ENCODE measurements at regions not wholly inside any gene's neighbourhood (a gene's known extent, or its start where the extent isn't known, plus 50 kb on each side); places are given as distances from the start of the nearest gene placed in this dataset.
"Not testable (repeated sequence)": the region's sequence is repeated elsewhere in the genome, so short reads cannot be mapped to it uniquely, and the experiment has no call there.

GRCh38 chr6:81933089-81933488, 180.6 kb upstream of the TENT5A start:
- DNase-seq (ENCODE audit: extremely low read depth, low read depth), result no peak

GRCh38 chr6:81932448-81932847, 180.0 kb upstream of the TENT5A start:
- DNase-seq (ENCODE audit: extremely low read depth, low read depth); H3K4me3 ChIP-seq (replicated peaks; ENCODE audit: low read depth, low read length): not testable (repeated sequence)

More at GRCh38 chr6:81933089-81933488, 180.6 kb upstream of the TENT5A start:
- TF ChIP-seq, protein P1, sequence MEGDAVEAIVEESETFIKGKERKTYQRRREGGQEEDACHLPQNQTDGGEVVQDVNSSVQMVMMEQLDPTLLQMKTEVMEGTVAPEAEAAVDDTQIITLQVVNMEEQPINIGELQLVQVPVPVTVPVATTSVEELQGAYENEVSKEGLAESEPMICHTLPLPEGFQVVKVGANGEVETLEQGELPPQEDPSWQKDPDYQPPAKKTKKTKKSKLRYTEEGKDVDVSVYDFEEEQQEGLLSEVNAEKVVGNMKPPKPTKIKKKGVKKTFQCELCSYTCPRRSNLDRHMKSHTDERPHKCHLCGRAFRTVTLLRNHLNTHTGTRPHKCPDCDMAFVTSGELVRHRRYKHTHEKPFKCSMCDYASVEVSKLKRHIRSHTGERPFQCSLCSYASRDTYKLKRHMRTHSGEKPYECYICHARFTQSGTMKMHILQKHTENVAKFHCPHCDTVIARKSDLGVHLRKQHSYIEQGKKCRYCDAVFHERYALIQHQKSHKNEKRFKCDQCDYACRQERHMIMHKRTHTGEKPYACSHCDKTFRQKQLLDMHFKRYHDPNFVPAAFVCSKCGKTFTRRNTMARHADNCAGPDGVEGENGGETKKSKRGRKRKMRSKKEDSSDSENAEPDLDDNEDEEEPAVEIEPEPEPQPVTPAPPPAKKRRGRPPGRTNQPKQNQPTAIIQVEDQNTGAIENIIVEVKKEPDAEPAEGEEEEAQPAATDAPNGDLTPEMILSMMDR (IDR thresholded peaks at IDR 0.05; ENCODE audit: low read depth, low read length, missing control alignments), result no peak
- no peak overlapping the region for H3K4me3 ChIP-seq (replicated peaks; ENCODE audit: low read depth, low read length)

DNA sequence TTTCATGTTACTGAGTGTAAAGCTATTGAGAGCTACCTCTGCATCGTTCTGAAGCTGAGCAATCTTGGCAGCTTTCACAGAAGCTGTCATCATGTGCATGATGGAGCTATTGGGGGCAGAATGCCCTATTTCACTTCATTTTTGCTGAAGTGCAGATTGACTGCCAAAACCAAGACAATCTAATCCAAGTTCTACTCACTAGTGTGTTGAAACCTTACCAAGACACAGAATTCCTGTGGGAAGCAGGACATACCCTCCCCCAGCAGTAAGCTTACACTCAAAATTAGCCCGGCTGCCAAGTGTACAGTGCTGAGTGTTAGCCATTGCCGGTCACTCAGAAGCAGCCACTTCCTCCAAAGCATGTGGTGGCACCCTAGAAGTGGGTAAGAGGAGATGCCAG, 177.3 kb upstream of the TENT5A start:
- TF ChIP-seq, protein P1 (IDR thresholded peaks at IDR 0.05; ENCODE audit: low read depth, low read length, missing control alignments), result no peak
- no peak overlapping the region for H3K4me3 ChIP-seq (replicated peaks; ENCODE audit: low read depth, low read length)
- DNase-seq (ENCODE audit: extremely low read depth, low read depth), result no peak

DNA sequence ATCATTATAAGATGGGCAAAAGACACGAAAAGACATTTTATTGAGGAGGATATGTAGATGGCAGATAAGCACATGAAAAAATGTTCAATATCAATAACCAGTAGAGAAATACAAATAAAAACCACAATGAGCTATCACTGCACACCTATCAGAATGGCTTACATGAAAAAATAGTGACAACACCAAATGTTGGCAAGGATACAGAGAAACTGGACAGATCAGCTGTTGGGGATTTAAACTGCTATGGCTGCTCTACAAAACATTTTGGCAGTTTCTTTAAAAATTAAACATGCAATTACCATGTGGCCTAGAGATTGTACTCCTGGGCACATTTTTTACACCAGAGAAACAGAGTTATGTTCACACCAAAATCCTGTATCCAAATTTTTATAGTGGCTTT, 172.7 kb upstream of the TENT5A start:
- TF ChIP-seq, protein P1 (IDR thresholded peaks at IDR 0.05; ENCODE audit: low read depth, low read length, missing control alignments), result no peak
- H3K4me3 ChIP-seq (replicated peaks; ENCODE audit: low read depth, low read length), result no peak overlapping the region
- no peak for DNase-seq (ENCODE audit: extremely low read depth, low read depth)

GRCh38 chr6:81909981-81910900, 157.8 kb upstream of the TENT5A start:
- DNase-seq (ENCODE audit: extremely low read depth, low read depth), result no peak
- no peak overlapping the region for H3K4me3 ChIP-seq (replicated peaks; ENCODE audit: low read depth, low read length)

GRCh38 chr6:81909162-81909561, 156.7 kb upstream of the TENT5A start:
- H3K4me3 ChIP-seq (replicated peaks; ENCODE audit: low read depth, low read length), result no peak overlapping the region
- TF ChIP-seq, protein P1 (IDR thresholded peaks at IDR 0.05; ENCODE audit: low read depth, low read length, missing control alignments), result no peak
- no peak for DNase-seq (ENCODE audit: extremely low read depth, low read depth)

More at GRCh38 chr6:81909981-81910900, 157.8 kb upstream of the TENT5A start:
- TF ChIP-seq, protein P1 (IDR thresholded peaks at IDR 0.05; ENCODE audit: low read depth, low read length, missing control alignments), result no peak

- no peak overlapping the region for H3K4me3 ChIP-seq (replicated peaks; ENCODE audit: low read depth, low read length)
- TF ChIP-seq, protein P1 (IDR thresholded peaks at IDR 0.05; ENCODE audit: low read depth, low read length, missing control alignments), result no peak
- DNase-seq (ENCODE audit: extremely low read depth, low read depth), result no peak
Measured at GRCh38 chr6:81906709-81907204, 154.3 kb upstream of the TENT5A start.
